GM12878 (cell line): ENCODE measurements at regions not wholly inside any gene's neighbourhood (a gene's known extent, or its start where the extent isn't known, plus 50 kb on each side); places are given as distances from the start of the nearest gene placed in this dataset.

Source experiments
- ATAC-seq: fragments of 200-7000 bp; cut with Tn5 transposase; 3 replicates; pipeline ENCODE4 v1.9.1; 2020; ENCODE audit warnings: mild to moderate bottlenecking, moderate library complexity
- BruUV-seq: library from RNA; stranded (reverse); fragments of 400-500 nt; replicated peaks from 2 replicates; lab custom pipeline; 2021; lab: Mats Ljungman, UMichigan
- CTCF ChIA-PET: fragments of 300-600 bp; sonication (Branson Sonifier 250); formaldehyde crosslinking; extraction: SDS; loops from one replicate; lab custom pipeline; 2021; ENCODE audit warnings: inconsistent platforms; lab: Yijun Ruan, JAX
- POLR2A ChIA-PET: fragments of 350-600 bp; formaldehyde crosslinking; extraction: SDS; loops from one replicate; lab custom pipeline; 2021; ENCODE audit warnings: inconsistent platforms; lab: Charles Lee
- RAD21 ChIA-PET: fragments of 300-600 bp; sonication (Branson Sonifier 250); formaldehyde crosslinking; loops from one replicate; lab custom pipeline; 2023; ENCODE audit warnings: antibody characterized with exemption; ENCODE audit not compliant: unreplicated experiment; lab: Charles Lee
- SMC1A ChIA-PET: fragments of 300-600 bp; sonication (Branson Sonifier 250); formaldehyde crosslinking; loops from one replicate; lab custom pipeline; 2023; ENCODE audit not compliant: unreplicated experiment, uncharacterized antibody; lab: Charles Lee
- DNase-seq: peaks from one replicate; pipeline ENCODE4 v3.0.0-alpha.2; 2011; ENCODE audit warnings: low read depth, low spot score
- FAIRE-seq: peaks from 3 replicates; lab custom pipeline; 2011; peaks lifted over from hg19 to GRCh38; lab: Jason Lieb, UNC
- H2AFZ ChIP-seq: 2 replicates; pipeline ENCODE4 v1.6.0; 2011; ENCODE audit warnings: low read depth, low read length, control low read depth; ENCODE audit not compliant: control insufficient read depth
- H3K27ac ChIP-seq: 2 replicates; pipeline ENCODE4 v1.5.1; 2011; ENCODE audit warnings: control low read depth; ENCODE audit not compliant: control insufficient read depth, insufficient read depth
- H3K27me3 ChIP-seq, 2 experiments: replicated peaks in 1 of 2; 2 replicates each; pipeline versions ENCODE4 v1.6.0 to v1.6.1; 2011; ENCODE audit warnings: low read length in 1 of 2; ENCODE audit not compliant: control insufficient read depth in 2 of 2, insufficient read depth in 2 of 2
- H3K36me3 ChIP-seq, 2 experiments: 2 replicates each; pipeline ENCODE4 v1.5.1; 2011; ENCODE audit warnings: low read length in 1 of 2; ENCODE audit not compliant: control insufficient read depth in 2 of 2, insufficient read depth in 2 of 2
- H3K4me1 ChIP-seq: 2 replicates; pipeline ENCODE4 v1.6.1; 2011; ENCODE audit warnings: mild to moderate bottlenecking, low read length, moderate library complexity, mixed read lengths; ENCODE audit not compliant: control insufficient read depth, insufficient read depth
- H3K4me2 ChIP-seq: 2 replicates; pipeline ENCODE4 v1.6.0; 2011; ENCODE audit warnings: control low read depth; ENCODE audit not compliant: control insufficient read depth, insufficient read depth
- H3K4me3 ChIP-seq: fragments of 200-600 bp; sonication (generic); 2 replicates; pipeline ENCODE4 v1.5.1; 2016
- H3K79me2 ChIP-seq: 2 replicates; pipeline ENCODE4 v1.6.0; 2011; ENCODE audit warnings: low read length; ENCODE audit not compliant: control insufficient read depth, insufficient read depth
- H3K9ac ChIP-seq: 2 replicates; pipeline ENCODE4 v1.8.0; 2011; ENCODE audit warnings: low read length, control low read depth, mixed read lengths; ENCODE audit not compliant: control insufficient read depth, insufficient read depth
- H3K9me3 ChIP-seq: replicated peaks from 3 replicates; pipeline ENCODE4 v1.5.1; 2011; ENCODE audit warnings: mild to moderate bottlenecking, low read length; ENCODE audit not compliant: control insufficient read depth, insufficient read depth
- H4K20me1 ChIP-seq: 2 replicates; pipeline ENCODE4 v1.6.0; 2011; ENCODE audit not compliant: control insufficient read depth, insufficient read depth
- PAX5 ChIP-seq: IDR thresholded peaks from 2 replicates; pipeline ENCODE4 v1.6.1; 2011; ENCODE audit warnings: low read depth, low read length, borderline replicate concordance
- YY1 ChIP-seq: IDR thresholded peaks from 2 replicates; pipeline ENCODE4 v1.6.1; 2011; ENCODE audit warnings: low read depth, mild to moderate bottlenecking, low read length
- WGBS: methylation state at CpG from one replicate; pipeline ENCODE4 v1.1.6; 2016; ENCODE audit warnings: low lambda C conversion rate; ENCODE audit not compliant: insufficient replicate concordance, insufficient coverage; ENCODE audit errors: missing lambda C conversion rate; 5-methylcytosine and 5-hydroxymethylcytosine counted together
- in situ Hi-C: fragments of 300-500 bp; cut with MboI; formaldehyde crosslinking; loops from 9 replicates; pipeline ENCODE4 v1.14.3; 2018; ENCODE audit warnings: mixed read lengths
- intact Hi-C: fragments of 100-400 bp; cut with micrococcal nuclease; formaldehyde crosslinking; loops from one replicate; pipeline ENCODE4 v1.14.2; 2022; ENCODE audit not compliant: unreplicated experiment

GRCh38 chr1:177648731-177649265, 321.1 kb downstream of the SEC16B start:
- RAD21 ChIA-PET = interaction anchor here (1.5 kb wide), 1 partner anchor 99 kb away, joined by 5 read pairs; no protein-coding TSS in a partner anchor
- DNase-seq (no peak), FAIRE-seq (no peak), ATAC-seq (no peak)
- no TSS peak for BruUV-seq
- Histone ChIP-seq H3K9me3 (no peaks in the 10 kb centered on the region), H3K4me1 (no peaks in the 10 kb centered on the region), H3K27ac (no peak overlapping the region), H3K27me3 (no peaks in the 10 kb centered on the region; a peak in 2 of 4 replicates), H3K36me3 (no peaks in the 10 kb centered on the region), H3K79me2 (no peaks in the 10 kb centered on the region), H3K4me2 (no peak overlapping the region), H4K20me1 (no peaks in the 10 kb centered on the region), H3K4me3 (no peak overlapping the region), H3K9ac (no peak overlapping the region), H2AFZ (no peak overlapping the region)
- POLR2A ChIA-PET = no interaction called here
- SMC1A ChIA-PET = interaction anchor here (0.9 to 1.0 kb wide), 3 partner anchors 20 to 144 kb away, joined by 3 read pairs; no protein-coding TSS in a partner anchor
- in situ Hi-C loops (no loop called here), intact Hi-C loops (no loop called here)
- CTCF ChIA-PET = no interaction called here
- TF ChIP-seq PAX5 = no peak
- WGBS = 1% methylated on average over 6 of the region's 6 CpGs

- no peaks in the 10 kb centered on the region for H3K4me1 ChIP-seq
- H3K9me3 ChIP-seq = no peaks in the 10 kb centered on the region
- in situ Hi-C loops = no loop called here
- no peak for FAIRE-seq
- ChIA-PET RAD21 (interaction anchor here (1.5 kb wide), 1 partner anchor 99 kb away, joined by 5 read pairs; no protein-coding TSS in a partner anchor), CTCF (no interaction called here), POLR2A (no interaction called here)
- H3K4me3 ChIP-seq = no peak overlapping the region
- TF ChIP-seq YY1 = no peak
- TF ChIP-seq, all 136 proteins: peak for 0
- H3K4me2 ChIP-seq = no peak overlapping the region
- H2AFZ ChIP-seq = no peak overlapping the region
- H3K27me3 ChIP-seq = no peaks in the 10 kb centered on the region; a peak in 2 of 4 replicates
- no peak for DNase-seq
- no peaks in the 10 kb centered on the region for H3K79me2 ChIP-seq
- H3K36me3 ChIP-seq = no peaks in the 10 kb centered on the region
- BruUV-seq = no TSS peak
- no peak overlapping the region for H3K9ac ChIP-seq
- SMC1A ChIA-PET = interaction anchor here (1.0 kb wide), 2 partner anchors 21 to 145 kb away, joined by 3 read pairs; no protein-coding TSS in a partner anchor
- no peaks in the 10 kb centered on the region for H4K20me1 ChIP-seq
- no peak for ATAC-seq
- 91% methylated on average over 1 of the region's 1 CpG for WGBS
- intact Hi-C loops = no loop called here
- H3K27ac ChIP-seq = no peak overlapping the region
These were observed 321.7 kb downstream of the SEC16B start for GRCh38 chr1:177648138-177648537.
